Posterior cingulate gyrus (tissue), 11 donors: ENCODE measurements at regions not wholly inside any gene's neighbourhood (a gene's known extent, or its start where the extent isn't known, plus 50 kb on each side); places are given as distances from the start of the nearest gene placed in this dataset.
"Not testable (repeated sequence)": the region's sequence is repeated elsewhere in the genome, so short reads cannot be mapped to it uniquely, and the experiment has no call there.

Experiments used
- DNase-seq, 10 donors: peaks; one replicate each; pipeline versions ENCODE4 v3.0.0 to v3.0.0-alpha.2; 2020 to 2021; ENCODE audit warnings: mixed read lengths in 3 of 10
- intact Hi-C: fragments of 100-400 bp; cut with DNase I; formaldehyde crosslinking; loops from one replicate; pipeline ENCODE4 v1.15.1; 2023

GRCh38 chr15:67917636-67918035, 77.8 kb upstream of the RNU6-1 start:
- DNase-seq: no peak
- intact Hi-C loops: loop anchor here (10.0 kb wide), 1 partner anchor 47 kb away; no protein-coding TSS in a partner anchor

- no peak for DNase-seq
- intact Hi-C loops: loop anchor here (10.0 kb wide), 1 partner anchor 46 kb away; no protein-coding TSS in a partner anchor
These were observed 78.5 kb upstream of the RNU6-1 start for GRCh38 chr15:67918205-67918861.

DNA sequence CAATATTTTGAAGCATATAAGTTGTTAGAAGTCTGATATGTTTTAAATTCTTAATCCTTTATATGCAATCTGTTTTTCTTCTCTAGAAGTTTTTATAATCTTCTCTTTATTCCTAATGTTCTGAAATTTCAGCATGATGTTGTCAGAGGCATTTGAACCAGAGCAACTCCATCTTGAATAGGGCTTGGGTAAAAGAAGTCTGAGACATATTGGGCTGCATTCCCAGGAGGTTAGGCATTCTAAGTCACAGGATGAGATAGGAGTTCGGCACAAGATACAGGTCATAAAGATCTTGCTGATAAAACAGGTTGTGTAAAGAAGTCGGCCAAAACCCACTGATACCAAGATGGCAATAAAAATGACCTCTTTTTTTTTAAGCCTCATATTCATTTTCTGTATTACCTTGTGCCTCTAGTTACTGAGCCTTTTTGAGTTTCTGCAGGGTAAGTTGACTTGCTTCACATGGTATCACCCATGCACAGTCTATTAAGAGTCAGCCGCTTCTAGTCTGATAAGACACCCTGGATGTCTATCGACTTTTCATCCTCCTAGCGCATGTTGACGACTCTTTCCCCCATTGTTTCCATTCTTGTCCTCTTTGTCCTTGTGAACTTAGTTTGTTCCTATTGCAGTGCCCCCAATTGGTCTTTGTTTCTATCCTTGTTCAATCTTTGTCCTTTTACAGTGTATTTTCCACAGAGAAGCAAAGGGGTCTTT, 80.8 kb upstream of the RNU6-1 start:
- no peak for DNase-seq
- intact Hi-C loops: no loop called here

DNA sequence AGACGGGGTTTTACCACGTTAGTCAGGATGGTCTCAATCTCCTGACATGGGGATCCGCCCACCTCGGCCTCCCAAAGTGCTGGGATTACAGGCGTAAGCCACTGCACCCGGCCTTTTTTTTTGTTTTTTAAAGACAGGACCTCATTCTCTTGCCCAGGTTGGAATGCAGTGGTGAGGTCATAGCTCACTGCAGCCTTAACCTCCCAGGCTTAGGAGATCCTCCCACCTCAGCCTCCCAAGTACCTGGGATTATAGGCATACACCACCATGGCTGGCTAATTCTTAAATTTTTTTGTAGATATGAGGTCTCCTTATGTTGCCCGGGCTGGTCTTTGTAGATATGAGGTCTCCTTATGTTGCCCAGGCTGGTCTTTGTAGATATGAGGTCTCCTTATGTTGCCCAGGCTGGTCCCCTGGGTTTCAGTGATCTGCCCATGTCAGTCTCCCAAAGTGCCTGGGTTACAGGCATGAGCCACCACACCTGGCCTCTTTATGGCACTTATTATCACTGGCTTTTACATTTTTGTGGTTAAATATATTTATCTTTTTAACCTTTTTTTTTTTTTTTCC, 82.3 kb upstream of the RNU6-1 start:
- DNase-seq: no peak
- intact Hi-C loops: no loop called here

DNA sequence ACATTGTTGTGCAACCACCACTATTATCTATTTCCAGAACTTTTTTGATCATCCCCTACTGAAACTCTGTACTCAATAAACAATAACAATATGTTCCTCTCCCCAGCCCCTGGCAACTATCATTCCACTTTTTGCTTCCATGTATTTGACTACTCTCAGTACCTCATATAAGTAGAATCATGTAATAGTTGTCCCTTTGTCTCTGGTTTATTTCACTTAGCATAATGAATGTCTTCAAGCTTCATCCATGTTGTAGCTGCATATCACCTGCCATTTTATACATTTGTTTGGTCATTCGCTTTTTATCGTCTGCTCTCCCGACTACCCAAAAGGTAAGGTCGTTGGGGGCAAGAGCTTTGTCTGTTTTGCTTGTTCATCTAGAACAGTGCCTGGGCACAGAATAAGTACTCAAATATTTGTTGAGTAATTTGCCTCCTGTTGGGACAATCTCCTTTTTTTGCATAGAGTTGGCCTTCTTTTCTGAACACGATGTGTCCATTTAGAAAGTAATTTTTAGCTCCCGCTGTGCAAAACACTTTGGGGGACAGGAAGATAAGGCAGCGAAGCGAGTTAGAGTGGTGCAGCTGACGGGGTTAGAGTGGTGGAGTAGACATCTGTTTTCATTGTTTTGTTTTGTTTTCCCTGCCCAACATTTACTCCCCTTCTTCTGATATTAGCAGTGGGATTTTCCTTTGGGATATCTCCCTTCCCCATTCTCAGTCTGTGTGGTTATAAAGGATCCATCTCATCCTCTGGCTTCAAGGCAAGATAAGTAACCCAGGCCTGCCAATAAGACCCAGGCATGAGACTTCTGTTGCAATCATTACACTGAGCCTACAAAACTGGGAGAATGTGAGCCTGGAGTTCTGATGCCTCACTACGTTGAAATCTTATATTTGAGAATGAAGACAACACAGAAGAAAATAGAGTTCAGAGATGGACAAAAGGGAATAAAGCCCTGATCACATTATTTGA, 83.4 kb upstream of the RNU6-1 start:
- no peak for DNase-seq
- intact Hi-C loops: no loop called here

DNA sequence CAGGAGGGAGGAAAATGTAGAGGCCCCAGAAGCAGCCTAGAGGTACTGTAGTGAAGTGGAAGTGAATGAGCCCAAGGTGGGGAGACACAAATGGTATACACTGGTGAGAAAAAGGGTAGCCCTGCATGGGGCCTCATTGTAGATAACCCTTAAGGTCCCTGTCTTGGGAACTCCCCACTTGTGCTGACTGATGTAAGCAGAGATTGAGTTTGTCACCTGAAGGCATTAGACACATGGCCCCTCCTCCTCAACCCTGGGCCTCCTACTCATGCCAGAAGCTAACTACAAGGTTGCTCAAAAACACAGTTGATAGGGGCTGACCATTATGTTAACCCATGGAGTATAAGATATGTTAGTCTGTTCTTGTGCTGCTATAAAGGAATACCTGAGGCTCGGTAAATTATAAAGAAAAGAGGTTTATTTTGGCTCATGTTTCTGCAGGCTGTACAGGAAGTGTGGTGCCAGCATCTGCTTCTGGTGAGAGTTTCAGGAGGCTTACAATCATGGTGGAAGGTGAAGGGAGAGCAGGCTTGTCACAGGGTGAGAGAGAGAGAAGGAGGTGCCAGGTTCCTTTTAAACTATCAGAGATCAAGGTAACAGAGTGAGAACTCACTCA, 84.6 kb upstream of the RNU6-1 start:
- no peak for DNase-seq
- intact Hi-C loops: no loop called here

- intact Hi-C loops: no loop called here
- no peak for DNase-seq
These were observed 85.3 kb upstream of the RNU6-1 start for GRCh38 chr15:67925182-67925581.

GRCh38 chr15:67927501-67928168, 87.8 kb upstream of the RNU6-1 start:
- intact Hi-C loops: no loop called here
- DNase-seq: peak in 8 of 10 donors; percentile 29 to 93 (median 58)

GRCh38 chr15:67928666-67929065, 88.8 kb upstream of the RNU6-1 start:
- intact Hi-C loops: no loop called here
- DNase-seq: no peak

DNA sequence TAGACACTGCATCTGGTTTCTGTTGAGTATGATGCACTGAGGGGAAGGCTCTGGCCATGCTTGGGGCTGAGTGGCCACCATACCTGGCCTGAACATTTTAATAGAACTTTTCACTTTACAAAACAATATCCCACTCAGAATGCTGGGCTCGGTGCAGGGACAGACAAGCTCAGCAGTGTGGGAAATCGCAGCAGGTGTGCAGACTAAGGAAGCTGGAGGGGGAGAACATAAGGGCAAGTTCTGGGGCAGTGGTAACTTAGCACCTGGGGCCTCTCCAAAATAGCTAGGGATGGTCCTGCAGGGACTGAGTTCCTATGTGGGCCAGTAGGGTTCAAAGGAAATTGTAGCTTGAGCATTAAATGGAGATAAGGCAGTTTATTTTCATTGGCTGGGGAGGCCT, 90.9 kb upstream of the RNU6-1 start:
- intact Hi-C loops: no loop called here

DNA sequence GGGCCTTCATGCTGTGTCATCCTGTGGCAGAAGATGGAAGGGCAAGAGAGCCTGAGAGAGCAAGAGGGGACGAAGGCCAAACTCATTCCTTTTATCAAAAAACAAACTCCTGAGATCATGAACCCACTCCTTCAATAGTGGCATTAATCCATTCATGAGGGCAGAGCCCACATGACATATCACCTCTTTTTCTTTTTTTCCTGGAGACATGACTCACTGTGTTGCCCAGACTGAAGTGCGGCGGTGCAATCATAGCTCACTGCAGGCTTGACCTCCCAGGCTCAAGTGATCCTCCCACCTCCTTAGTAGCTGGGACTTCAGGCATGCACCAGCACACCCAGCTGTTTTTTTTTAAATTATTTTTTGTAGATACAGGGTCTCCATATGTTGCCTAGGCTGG, 92.0 kb upstream of the RNU6-1 start:
- no peak for DNase-seq
- intact Hi-C loops: no loop called here

More for the DNA sequence above, 90.9 kb upstream of the RNU6-1 start:
- no peak for DNase-seq

- intact Hi-C loops, DNase-seq: not testable (repeated sequence)
These were observed 94.3 kb upstream of the RNU6-1 start for GRCh38 chr15:67934126-67934525.

DNA sequence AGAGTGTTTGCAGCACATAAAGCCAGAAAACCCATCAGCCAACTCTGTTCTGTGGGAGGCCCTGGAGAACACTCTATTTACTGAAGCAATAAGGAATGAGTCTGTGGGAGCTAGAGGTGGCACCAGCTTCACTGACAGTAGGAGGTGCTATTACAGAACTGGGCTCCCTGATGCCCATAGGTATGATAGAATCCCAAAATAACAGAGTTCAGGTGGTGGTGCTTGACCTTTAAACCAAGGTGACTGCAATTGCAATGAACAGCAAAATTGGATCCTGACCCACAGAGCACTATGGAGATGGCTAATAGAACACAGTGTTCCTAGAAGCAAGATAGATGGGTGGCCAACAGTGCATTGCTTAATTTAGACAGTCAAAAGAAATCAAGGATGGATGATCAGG, 95.4 kb upstream of the RNU6-1 start:
- DNase-seq: no peak
- intact Hi-C loops: no loop called here

- no peak for DNase-seq
- intact Hi-C loops: no loop called here
These were observed 96.4 kb upstream of the RNU6-1 start for GRCh38 chr15:67936258-67936657.

GRCh38 chr15:67937153-67937761, 97.4 kb upstream of the RNU6-1 start:
- intact Hi-C loops: no loop called here
- no peak for DNase-seq

GRCh38 chr15:67939179-67939578, 99.3 kb upstream of the RNU6-1 start:
- intact Hi-C loops, DNase-seq: not testable (repeated sequence)

DNA sequence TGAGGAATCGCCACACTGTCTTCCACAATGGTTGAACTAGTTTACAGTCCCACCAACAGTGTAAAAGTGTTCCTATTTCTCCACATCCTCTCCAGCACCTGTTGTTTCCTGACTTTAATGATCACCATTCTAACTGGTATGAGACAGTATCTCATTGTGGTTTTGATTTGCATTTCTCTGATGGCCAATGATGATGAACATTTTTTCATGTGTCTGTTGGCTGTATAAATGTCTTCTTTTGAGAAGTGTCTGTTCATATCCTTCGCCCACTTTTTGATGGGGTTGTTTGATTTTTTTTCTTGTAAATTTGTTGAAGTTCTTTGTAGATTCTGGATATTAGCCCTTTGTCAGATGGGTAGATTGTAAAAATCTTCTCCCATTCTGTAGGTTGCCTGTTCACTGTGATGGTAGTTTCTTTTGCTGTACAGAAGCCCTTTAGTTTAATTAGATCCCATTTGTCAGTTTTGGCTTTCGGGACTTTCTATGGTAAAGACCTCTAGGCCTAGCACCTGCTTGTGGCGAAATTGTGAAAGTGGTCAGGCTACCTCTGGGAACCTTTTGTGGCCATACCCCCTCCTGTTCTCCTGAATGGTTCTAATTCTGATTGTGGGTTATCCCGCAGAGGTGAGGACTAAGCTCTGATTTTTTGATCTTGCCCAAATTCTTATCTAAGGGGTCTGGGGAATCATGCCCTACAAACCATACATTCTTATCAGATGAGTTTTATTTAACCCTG, 99.9 kb upstream of the RNU6-1 start:
- intact Hi-C loops, DNase-seq: not testable (repeated sequence)

GRCh38 chr15:67940324-67940719, 100.5 kb upstream of the RNU6-1 start:
- intact Hi-C loops: no loop called here
- no peak for DNase-seq
